ENCODE measurements at regions not wholly inside any gene's neighbourhood (a gene's known extent, or its start where the extent isn't known, plus 50 kb on each side); places are given as distances from the start of the nearest gene placed in this dataset.
"Not testable (repeated sequence)": the region's sequence is repeated elsewhere in the genome, so short reads cannot be mapped to it uniquely, and the experiment has no call there.

- DNase-seq (ENCODE audit: low read depth), result no peak
These were observed 116.6 kb upstream of the IFNE start for GRCh38 chr9:21598749-21599148.

- no peak for DNase-seq (ENCODE audit: low read depth)
These were observed 123.4 kb upstream of the IFNE start for GRCh38 chr9:21605489-21605931.

GRCh38 chr9:21607576-21607975 is 125.5 kb upstream of the IFNE start:
- DNase-seq (ENCODE audit: low read depth), result no peak

- no peak for DNase-seq (ENCODE audit: low read depth)
These were observed 126.1 kb upstream of the IFNE start for GRCh38 chr9:21608200-21608599.

GRCh38 chr9:21609506-21609905 is 127.4 kb upstream of the IFNE start:
- no peak for DNase-seq (ENCODE audit: low read depth)

- no peak for DNase-seq (ENCODE audit: low read depth)
These were observed 129.8 kb upstream of the IFNE start for GRCh38 chr9:21611891-21612290.

GRCh38 chr9:21615018-21615417 is 132.9 kb upstream of the IFNE start:
- DNase-seq (ENCODE audit: low read depth), result no peak

GRCh38 chr9:21615446-21615845 is 133.3 kb upstream of the IFNE start:
- DNase-seq (ENCODE audit: low read depth), result no peak

- DNase-seq (ENCODE audit: low read depth), result no peak
These were observed 134.1 kb upstream of the IFNE start for GRCh38 chr9:21616082-21616778.

- no peak for DNase-seq (ENCODE audit: low read depth)
These were observed 142.8 kb upstream of the IFNE start for GRCh38 chr9:21624675-21625644.

- DNase-seq (ENCODE audit: low read depth), result no peak
These were observed 144.4 kb upstream of the IFNE start for GRCh38 chr9:21626493-21626892.

GRCh38 chr9:21628954-21629353 is 146.8 kb upstream of the IFNE start:
- DNase-seq (ENCODE audit: low read depth), result not testable (repeated sequence)

GRCh38 chr9:21634951-21635350 is 152.8 kb upstream of the IFNE start:
- no peak for DNase-seq (ENCODE audit: low read depth)

GRCh38 chr9:21638104-21638503 is 156.0 kb upstream of the IFNE start:
- DNase-seq (ENCODE audit: low read depth), result no peak

GRCh38 chr9:21653091-21653490 is 149.3 kb upstream of the MTAP start:
- no peak for DNase-seq (ENCODE audit: low read depth)

GRCh38 chr9:21653589-21653988 is 148.8 kb upstream of the MTAP start:
- no peak for DNase-seq (ENCODE audit: low read depth)

GRCh38 chr9:21656776-21657674 is 145.4 kb upstream of the MTAP start:
- no peak for DNase-seq (ENCODE audit: low read depth)

- DNase-seq (ENCODE audit: low read depth), result no peak
These were observed 144.3 kb upstream of the MTAP start for GRCh38 chr9:21657966-21658667.

- no peak for DNase-seq (ENCODE audit: low read depth)
These were observed 141.5 kb upstream of the MTAP start for GRCh38 chr9:21660976-21661375.

- DNase-seq (ENCODE audit: low read depth), result no peak
These were observed 140.8 kb upstream of the MTAP start for GRCh38 chr9:21661626-21662025.

GRCh38 chr9:21668516-21668915 is 133.9 kb upstream of the MTAP start:
- no peak for DNase-seq (ENCODE audit: low read depth)

- no peak for DNase-seq (ENCODE audit: low read depth)
These were observed 132.7 kb upstream of the MTAP start for GRCh38 chr9:21669701-21670100.
